Adrenal gland (tissue), 5 donors: ENCODE measurements at regions not wholly inside any gene's neighbourhood (a gene's known extent, or its start where the extent isn't known, plus 50 kb on each side); places are given as distances from the start of the nearest gene placed in this dataset.

Source experiments
- CTCF ChIP-seq, 6 experiments: fragments of 450-650 bp in 4 of 6; fragments of 200-600 bp in 2 of 6; sonication (generic) in 1 of 6; IDR thresholded peaks; 1 replicate in 5 of 6; 2 replicates in 1 of 6; pipeline versions ENCODE4 v1.5.1 to v1.8.0; 2016 to 2021; ENCODE audit warnings: antibody characterized with exemption in 6 of 6, mild to moderate bottlenecking in 2 of 6, moderate library complexity in 1 of 6
- POLR2A ChIP-seq, 2 donors: fragments of 450-650 bp; IDR thresholded peaks; one replicate each; pipeline ENCODE4 v1.6.1; 2017; ENCODE audit warnings: antibody characterized with exemption in 2 of 2, mild to moderate bottlenecking in 2 of 2, moderate library complexity in 1 of 2
- donor health status: DM: no; HTN: no; CAD: no.

DNA sequence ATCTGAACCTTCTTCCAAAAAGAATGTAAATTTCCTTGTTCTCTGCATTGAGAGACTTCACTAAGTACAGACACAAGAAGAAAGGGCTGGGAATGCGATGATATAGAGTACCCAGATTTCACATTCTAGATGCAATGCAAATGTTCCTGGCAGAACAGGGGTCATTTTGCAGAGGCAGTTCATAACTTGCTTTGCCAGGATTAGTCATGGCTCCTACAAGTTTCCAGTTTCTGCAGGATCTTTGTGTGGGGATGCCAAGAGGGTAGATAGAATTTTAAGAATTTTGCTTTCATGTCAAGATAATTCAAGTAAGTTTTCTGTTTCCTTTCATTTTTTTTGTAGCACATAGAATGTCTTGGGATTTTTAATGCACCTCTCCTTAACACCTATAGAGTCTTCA lies 181.2 kb downstream of the FGF9 start:
- TF ChIP-seq POLR2A (IDR thresholded peaks at IDR 0.05): no peak
- TF ChIP-seq CTCF (IDR thresholded peaks at IDR 0.05): no peak
